HepG2 (cell line): ENCODE measurements at regions not wholly inside any gene's neighbourhood (a gene's known extent, or its start where the extent isn't known, plus 50 kb on each side); places are given as distances from the start of the nearest gene placed in this dataset.

Experiments
- ATAC-seq: fragments of 200-7000 bp; cut with Tn5 transposase; 3 replicates; pipeline ENCODE4 v1.9.1; 2020; ENCODE audit warnings: mild to moderate bottlenecking, moderate library complexity
- BruUV-seq: library from RNA; stranded (reverse); fragments of 400-500 nt; replicated peaks from 2 replicates; lab custom pipeline; 2021; lab: Mats Ljungman, UMichigan
- CTCF ChIA-PET: fragments of 300-600 bp; formaldehyde crosslinking; extraction: SDS; loops from one replicate; lab custom pipeline; 2021; ENCODE audit warnings: low total read pairs, inconsistent platforms, low intra/inter-chr PET ratio; lab: Yijun Ruan, JAX
- POLR2A ChIA-PET: fragments of 350-600 bp; sonication (Branson Sonifier 250); formaldehyde crosslinking; loops from one replicate; lab custom pipeline; 2020; ENCODE audit warnings: antibody characterized with exemption, inconsistent platforms; lab: Yijun Ruan, JAX
- DNase-seq: peaks from one replicate; pipeline ENCODE4 v3.0.0-alpha.2; 2015; ENCODE audit warnings: low spot score
- FAIRE-seq: peaks from 3 replicates; lab custom pipeline; 2011; peaks lifted over from hg19 to GRCh38; lab: Jason Lieb, UNC
- H2AFZ ChIP-seq: one replicate; pipeline ENCODE4 v1.6.1; 2011; ENCODE audit warnings: low read length, inconsistent platforms
- H3K27ac ChIP-seq: fragments of 300-600 bp; 3 replicates; pipeline ENCODE4 v1.8.0; 2011; ENCODE audit warnings: mixed run types, mild to moderate bottlenecking, mixed read lengths, low read length, inconsistent platforms; ENCODE audit not compliant: insufficient read depth; ENCODE audit errors: extremely low read length
- H3K27me3 ChIP-seq, 2 experiments: fragments of 200-600 bp in 1 of 2; 2 replicates in 1 of 2; 3 replicates in 1 of 2; pipeline versions ENCODE4 v1.6.0 to v1.8.0; 2011; ENCODE audit warnings: low read length in 2 of 2, mild to moderate bottlenecking in 2 of 2, moderate library complexity in 2 of 2, inconsistent platforms in 1 of 2; ENCODE audit not compliant: insufficient read depth in 2 of 2, control insufficient read depth in 1 of 2
- H3K36me3 ChIP-seq, 2 experiments: fragments of 200-600 bp in 1 of 2; replicated peaks in 1 of 2; 2 replicates in 1 of 2; 3 replicates in 1 of 2; pipeline versions ENCODE4 v1.5.1 to v1.8.0; 2011; ENCODE audit warnings: low read length in 2 of 2, inconsistent platforms in 1 of 2; ENCODE audit not compliant: insufficient read depth in 2 of 2, control insufficient read depth in 1 of 2
- H3K4me1 ChIP-seq: 2 replicates; pipeline ENCODE4 v1.5.1; 2012; ENCODE audit warnings: low read length, inconsistent platforms; ENCODE audit not compliant: insufficient read depth
- H3K4me2 ChIP-seq: 2 replicates; pipeline ENCODE4 v1.6.0; 2011; ENCODE audit warnings: low read depth, low read length, inconsistent platforms
- H3K4me3 ChIP-seq, 3 experiments: fragments of 200-600 bp in 1 of 3; sonication (generic), shearing (Covaris generic) in 1 of 3; replicated peaks in 1 of 3; 2 replicates each; pipeline ENCODE4 v1.5.1; 2011 to 2016; ENCODE audit warnings: low read length in 3 of 3, inconsistent platforms in 2 of 3, low read depth in 2 of 3, mild to moderate bottlenecking in 2 of 3, control low read depth in 1 of 3, mixed read lengths in 1 of 3; ENCODE audit not compliant: insufficient read depth in 1 of 3
- H3K79me2 ChIP-seq: one replicate; pipeline ENCODE4 v1.6.1; 2011; ENCODE audit warnings: low read length, inconsistent platforms; ENCODE audit not compliant: insufficient read depth
- H3K9ac ChIP-seq: 2 replicates; pipeline ENCODE4 v1.6.0; 2011; ENCODE audit warnings: mild to moderate bottlenecking, low read depth, low read length, inconsistent platforms; ENCODE audit not compliant: insufficient read depth
- H3K9me3 ChIP-seq: 2 replicates; pipeline ENCODE4 v1.5.1; 2012; ENCODE audit warnings: mild to moderate bottlenecking, low read length
- H4K20me1 ChIP-seq: 2 replicates; pipeline ENCODE4 v1.6.0; 2011; ENCODE audit warnings: inconsistent platforms, mild to moderate bottlenecking, low read length, moderate library complexity; ENCODE audit not compliant: insufficient read depth
- ATF6 ChIP-seq: sonication (generic); formaldehyde crosslinking; conservative IDR thresholded peaks from 2 replicates; pipeline ENCODE4 v1.4.0; 2020; ENCODE audit warnings: missing genetic modification reagents
- MTA3 ChIP-seq: sonication (generic); formaldehyde crosslinking; IDR thresholded peaks from 2 replicates; pipeline ENCODE4 v1.4.0; 2020; ENCODE audit warnings: missing genetic modification reagents
- NCOA1 ChIP-seq: sonication (generic); formaldehyde crosslinking; IDR thresholded peaks from 2 replicates; pipeline ENCODE4 v1.9.0; 2021; ENCODE audit warnings: missing genetic modification reagents
- SATB2 ChIP-seq: sonication (generic); formaldehyde crosslinking; IDR thresholded peaks from 2 replicates; pipeline ENCODE4 v1.5.0; 2020; ENCODE audit warnings: missing genetic modification reagents
- ZBTB10 ChIP-seq: sonication (generic); formaldehyde crosslinking; IDR thresholded peaks from 2 replicates; pipeline ENCODE4 v1.4.0; 2020; ENCODE audit warnings: missing genetic modification reagents, borderline replicate concordance
- ZBTB4 ChIP-seq: sonication (generic); formaldehyde crosslinking; IDR thresholded peaks from 2 replicates; pipeline ENCODE4 v1.4.0; 2020; ENCODE audit warnings: missing genetic modification reagents, mild to moderate bottlenecking, borderline replicate concordance
- ZNF263 ChIP-seq: sonication (generic); formaldehyde crosslinking; IDR thresholded peaks from 2 replicates; pipeline ENCODE4 v1.4.0; 2020; ENCODE audit warnings: missing genetic modification reagents
- ZNF547 ChIP-seq: sonication (generic); formaldehyde crosslinking; IDR thresholded peaks from 2 replicates; pipeline ENCODE4 v1.5.1; 2020; ENCODE audit warnings: mild to moderate bottlenecking, missing genetic modification reagents
- ZNF790 ChIP-seq: sonication (generic); formaldehyde crosslinking; IDR thresholded peaks from 2 replicates; pipeline ENCODE4 v1.8.0; 2022; ENCODE audit warnings: missing genetic modification reagents, mild to moderate bottlenecking, borderline replicate concordance
- WGBS: methylation state at CpG from one replicate; pipeline ENCODE4 v1.1.6; 2017; ENCODE audit warnings: low lambda C conversion rate; 5-methylcytosine and 5-hydroxymethylcytosine counted together
- in situ Hi-C: cut with HindIII; loops from 2 replicates; pipeline ENCODE4 v1.10.0; 2017; ENCODE audit warnings: low pct_unique_long_range_greater_than_20kb; ENCODE audit not compliant: extremely low pct_ligation_motif_present
- intact Hi-C: fragments of 100-400 bp; cut with micrococcal nuclease; formaldehyde crosslinking; loops from one replicate; pipeline ENCODE4 v1.10.0; 2022; ENCODE audit not compliant: unreplicated experiment
- TF ChIP-seq, protein P1 (sequence below): IDR thresholded peaks from 2 replicates; pipeline ENCODE4 v1.6.1; 2016; ENCODE audit warnings: mild to moderate bottlenecking
- TF ChIP-seq, protein P2 (sequence below): sonication (generic); formaldehyde crosslinking; IDR thresholded peaks from 2 replicates; pipeline ENCODE4 v1.4.0; 2020; ENCODE audit warnings: missing genetic modification reagents

DNA sequence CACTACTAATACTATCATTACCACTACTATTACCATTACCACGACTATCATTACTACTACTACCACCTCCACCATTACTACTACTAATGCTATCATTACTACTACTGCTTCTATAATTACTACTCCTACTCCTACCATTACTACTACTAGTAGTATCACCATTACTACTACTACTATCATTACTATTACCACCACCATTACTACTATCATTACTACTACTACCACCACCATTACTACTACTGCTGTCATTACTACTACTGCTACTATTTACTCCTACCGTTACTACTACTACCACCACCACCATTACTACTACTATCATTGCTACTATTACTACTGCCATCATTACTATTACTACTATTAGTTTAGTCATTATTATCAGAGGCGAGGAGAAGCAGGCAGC is 140.9 kb upstream of the KCNJ15 start (continued):
- no peak for TF ChIP-seq ZBTB4 (CRISPR knock-in tag)
- TF ChIP-seq, protein P1, sequence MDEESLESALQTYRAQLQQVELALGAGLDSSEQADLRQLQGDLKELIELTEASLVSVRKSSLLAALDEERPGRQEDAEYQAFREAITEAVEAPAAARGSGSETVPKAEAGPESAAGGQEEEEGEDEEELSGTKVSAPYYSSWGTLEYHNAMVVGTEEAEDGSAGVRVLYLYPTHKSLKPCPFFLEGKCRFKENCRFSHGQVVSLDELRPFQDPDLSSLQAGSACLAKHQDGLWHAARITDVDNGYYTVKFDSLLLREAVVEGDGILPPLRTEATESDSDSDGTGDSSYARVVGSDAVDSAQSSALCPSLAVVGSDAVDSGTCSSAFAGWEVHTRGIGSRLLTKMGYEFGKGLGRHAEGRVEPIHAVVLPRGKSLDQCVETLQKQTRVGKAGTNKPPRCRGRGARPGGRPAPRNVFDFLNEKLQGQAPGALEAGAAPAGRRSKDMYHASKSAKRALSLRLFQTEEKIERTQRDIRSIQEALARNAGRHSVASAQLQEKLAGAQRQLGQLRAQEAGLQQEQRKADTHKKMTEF (CRISPR knock-in tag) = no peak
- TF ChIP-seq ZNF790 = no peak
- no peak for TF ChIP-seq ZNF547 (CRISPR knock-in tag)
- TF ChIP-seq, protein P2, sequence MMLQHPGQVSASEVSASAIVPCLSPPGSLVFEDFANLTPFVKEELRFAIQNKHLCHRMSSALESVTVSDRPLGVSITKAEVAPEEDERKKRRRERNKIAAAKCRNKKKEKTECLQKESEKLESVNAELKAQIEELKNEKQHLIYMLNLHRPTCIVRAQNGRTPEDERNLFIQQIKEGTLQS (CRISPR knock-in tag) = no peak
- TF ChIP-seq NCOA1 = no peak

DNA sequence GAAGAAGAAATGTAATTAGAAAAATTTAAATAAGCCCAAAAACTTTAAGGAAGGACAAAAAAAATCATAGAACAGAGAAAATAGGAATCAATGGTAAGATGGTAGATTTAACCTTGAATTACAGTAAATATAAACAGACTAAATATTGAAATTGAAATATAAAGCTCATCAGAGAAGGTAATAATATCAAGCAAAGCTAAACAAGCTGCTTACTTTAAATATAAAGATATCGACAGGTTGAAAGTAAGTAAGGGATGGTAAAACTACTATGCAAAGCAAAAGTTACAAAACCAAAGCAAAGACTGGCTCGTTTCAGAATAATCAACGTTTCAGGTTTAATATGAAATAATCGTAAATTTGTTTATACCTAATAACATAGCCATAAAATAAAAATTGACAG is 137.0 kb upstream of the KCNJ15 start:
- ChIA-PET CTCF (no interaction called here), POLR2A (no interaction called here)
- no peak overlapping the region for H3K27ac ChIP-seq
- no peaks in the 10 kb centered on the region for H3K36me3 ChIP-seq
- FAIRE-seq = no peak
- H3K9ac ChIP-seq = no peak overlapping the region
- 35% methylated on average over 4 of the region's 4 CpGs for WGBS
- no peak overlapping the region for H3K4me3 ChIP-seq
- no peak for TF ChIP-seq ZNF263 (CRISPR knock-in tag)
- no peak for TF ChIP-seq ZBTB10
- no peak for TF ChIP-seq ATF6 (CRISPR knock-in tag)
- no peak for TF ChIP-seq SATB2 (CRISPR knock-in tag)
- TF ChIP-seq MTA3 (CRISPR knock-in tag) = no peak
- TF ChIP-seq, all 625 proteins: peak for 0
- DNase-seq (no peak), ATAC-seq (no peak)
- Histone ChIP-seq H3K4me1 (no peaks in the 10 kb centered on the region), H4K20me1 (no peaks in the 10 kb centered on the region), H3K9me3 (no peaks in the 10 kb centered on the region), H3K79me2 (no peaks in the 10 kb centered on the region), H2AFZ (no peak overlapping the region), H3K4me2 (no peak overlapping the region), H3K27me3 (no peaks in the 10 kb centered on the region)
- intact Hi-C loops = no loop called here
- in situ Hi-C loops = no loop called here
- no TSS peak for BruUV-seq
